ENCODE measurements at regions not wholly inside any gene's neighbourhood (a gene's known extent, or its start where the extent isn't known, plus 50 kb on each side); places are given as distances from the start of the nearest gene placed in this dataset.

DNA sequence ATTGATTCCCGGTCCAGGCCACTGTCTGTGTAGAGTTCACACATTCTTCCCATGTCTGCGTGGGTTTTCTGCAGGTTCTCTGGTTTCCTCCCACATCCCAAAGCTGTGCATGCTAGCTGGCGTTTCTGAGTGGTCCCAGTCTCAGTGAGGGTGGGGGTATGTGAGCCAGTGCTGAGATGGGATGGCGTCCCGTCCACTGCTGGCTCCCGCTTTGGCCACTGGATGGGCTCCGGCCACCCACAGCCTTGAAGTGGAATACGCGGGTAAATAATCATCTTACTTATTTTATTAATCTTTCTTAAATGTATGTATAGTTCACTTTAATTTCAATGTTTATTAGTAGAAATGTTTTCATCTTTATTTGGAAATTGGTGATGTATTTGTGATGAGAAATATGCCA, 343.5 kb upstream of the MANEA start (continued):
- TF ChIP-seq, protein P1, sequence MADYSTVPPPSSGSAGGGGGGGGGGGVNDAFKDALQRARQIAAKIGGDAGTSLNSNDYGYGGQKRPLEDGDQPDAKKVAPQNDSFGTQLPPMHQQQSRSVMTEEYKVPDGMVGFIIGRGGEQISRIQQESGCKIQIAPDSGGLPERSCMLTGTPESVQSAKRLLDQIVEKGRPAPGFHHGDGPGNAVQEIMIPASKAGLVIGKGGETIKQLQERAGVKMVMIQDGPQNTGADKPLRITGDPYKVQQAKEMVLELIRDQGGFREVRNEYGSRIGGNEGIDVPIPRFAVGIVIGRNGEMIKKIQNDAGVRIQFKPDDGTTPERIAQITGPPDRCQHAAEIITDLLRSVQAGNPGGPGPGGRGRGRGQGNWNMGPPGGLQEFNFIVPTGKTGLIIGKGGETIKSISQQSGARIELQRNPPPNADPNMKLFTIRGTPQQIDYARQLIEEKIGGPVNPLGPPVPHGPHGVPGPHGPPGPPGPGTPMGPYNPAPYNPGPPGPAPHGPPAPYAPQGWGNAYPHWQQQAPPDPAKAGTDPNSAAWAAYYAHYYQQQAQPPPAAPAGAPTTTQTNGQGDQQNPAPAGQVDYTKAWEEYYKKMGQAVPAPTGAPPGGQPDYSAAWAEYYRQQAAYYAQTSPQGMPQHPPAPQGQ (CRISPR knock-in tag; IDR thresholded peaks at IDR 0.05; ENCODE audit: borderline replicate concordance), result no peak
- TF ChIP-seq, protein P2, sequence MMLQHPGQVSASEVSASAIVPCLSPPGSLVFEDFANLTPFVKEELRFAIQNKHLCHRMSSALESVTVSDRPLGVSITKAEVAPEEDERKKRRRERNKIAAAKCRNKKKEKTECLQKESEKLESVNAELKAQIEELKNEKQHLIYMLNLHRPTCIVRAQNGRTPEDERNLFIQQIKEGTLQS (CRISPR knock-in tag; IDR thresholded peaks at IDR 0.05), result no peak
- TF ChIP-seq ZNF432 (CRISPR knock-in tag; IDR thresholded peaks at IDR 0.05; ENCODE audit: borderline replicate concordance), result no peak
- TF ChIP-seq SP140L (CRISPR knock-in tag; IDR thresholded peaks at IDR 0.05; ENCODE audit: borderline replicate concordance), result no peak

DNA sequence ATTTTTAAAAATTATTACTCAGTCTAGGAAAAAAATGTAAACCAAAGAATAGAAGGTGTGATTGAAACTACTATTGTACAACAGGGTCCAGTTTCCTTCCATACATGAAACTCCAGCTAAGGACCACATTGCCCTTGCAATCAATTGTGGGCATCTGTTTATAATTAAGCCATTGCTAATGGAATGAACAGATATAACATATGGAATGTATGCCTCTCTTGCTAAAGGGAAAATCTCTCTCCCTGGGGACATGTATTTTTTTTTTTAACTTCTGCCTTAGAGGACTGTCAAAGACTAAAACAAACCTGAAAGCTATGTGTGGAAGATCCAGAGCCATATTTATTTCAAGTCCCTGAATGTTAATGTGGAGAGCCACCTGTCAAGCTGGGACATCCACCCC, 336.8 kb upstream of the MANEA start:
- Histone ChIP-seq H3K9ac (ENCODE audit: insufficient read depth, low read depth, low read length) (no peak overlapping the region), H3K9me3 (ENCODE audit: low read length) (no peaks in the 10 kb centered on the region), H3K4me2 (ENCODE audit: low read depth, low read length) (no peak overlapping the region), H3K4me3 (replicated peaks in 1 of 3; ENCODE audit: insufficient read depth in 1 of 3, low read depth in 2 of 3, low read length in 3 of 3) (no peak overlapping the region), H3K36me3 (replicated peaks in 1 of 2; ENCODE audit: control insufficient read depth in 1 of 2, insufficient read depth in 2 of 2, low read length in 2 of 2) (no peaks in the 10 kb centered on the region), H4K20me1 (ENCODE audit: insufficient read depth, low read length) (no peaks in the 10 kb centered on the region), H3K27ac (ENCODE audit: extremely low read length, insufficient read depth, low read length) (no peak overlapping the region), H3K27me3 (ENCODE audit: control insufficient read depth in 1 of 2, insufficient read depth in 2 of 2, low read length in 2 of 2) (no peaks in the 10 kb centered on the region), H3K79me2 (ENCODE audit: insufficient read depth, low read length) (no peaks in the 10 kb centered on the region), H3K4me1 (ENCODE audit: insufficient read depth, low read length) (no peaks in the 10 kb centered on the region), H2AFZ (ENCODE audit: low read length) (no peak overlapping the region)
- BruUV-seq (replicated peaks), result no TSS peak
- ChIA-PET POLR2A (no interaction called here), CTCF (ENCODE audit: low intra/inter-chr PET ratio, low total read pairs) (no interaction called here)
- DNase-seq (ENCODE audit: low spot score) (no peak), ATAC-seq (no peak), FAIRE-seq (no peak)
- in situ Hi-C loops (cut with HindIII; ENCODE audit: extremely low pct_ligation_motif_present, low pct_unique_long_range_greater_than_20kb) (no loop called here), intact Hi-C loops (cut with micrococcal nuclease; ENCODE audit: unreplicated experiment) (no loop called here)
- no peak for TF ChIP-seq CHD4 (IDR thresholded peaks at IDR 0.05; ENCODE audit: borderline replicate concordance, low read length)
- no peak for TF ChIP-seq ELF4 (CRISPR knock-in tag; IDR thresholded peaks at IDR 0.05; ENCODE audit: borderline replicate concordance)
- TF ChIP-seq, protein P3, sequence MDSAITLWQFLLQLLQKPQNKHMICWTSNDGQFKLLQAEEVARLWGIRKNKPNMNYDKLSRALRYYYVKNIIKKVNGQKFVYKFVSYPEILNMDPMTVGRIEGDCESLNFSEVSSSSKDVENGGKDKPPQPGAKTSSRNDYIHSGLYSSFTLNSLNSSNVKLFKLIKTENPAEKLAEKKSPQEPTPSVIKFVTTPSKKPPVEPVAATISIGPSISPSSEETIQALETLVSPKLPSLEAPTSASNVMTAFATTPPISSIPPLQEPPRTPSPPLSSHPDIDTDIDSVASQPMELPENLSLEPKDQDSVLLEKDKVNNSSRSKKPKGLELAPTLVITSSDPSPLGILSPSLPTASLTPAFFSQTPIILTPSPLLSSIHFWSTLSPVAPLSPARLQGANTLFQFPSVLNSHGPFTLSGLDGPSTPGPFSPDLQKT (CRISPR knock-in tag; IDR thresholded peaks at IDR 0.05; ENCODE audit: borderline replicate concordance), result no peak
- TF ChIP-seq, protein P4, sequence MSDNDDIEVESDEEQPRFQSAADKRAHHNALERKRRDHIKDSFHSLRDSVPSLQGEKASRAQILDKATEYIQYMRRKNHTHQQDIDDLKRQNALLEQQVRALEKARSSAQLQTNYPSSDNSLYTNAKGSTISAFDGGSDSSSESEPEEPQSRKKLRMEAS (IDR thresholded peaks at IDR 0.05), result no peak
- no peak for TF ChIP-seq ZNF232 (CRISPR knock-in tag; IDR thresholded peaks at IDR 0.05; ENCODE audit: borderline replicate concordance)
- no peak for TF ChIP-seq ZSCAN31 (CRISPR knock-in tag; IDR thresholded peaks at IDR 0.05; ENCODE audit: low read depth)
- no peak for TF ChIP-seq ZBTB3 (CRISPR knock-in tag; IDR thresholded peaks at IDR 0.05; ENCODE audit: borderline replicate concordance, low read depth)
- TF ChIP-seq YEATS4 (CRISPR knock-in tag; IDR thresholded peaks at IDR 0.05; ENCODE audit: borderline replicate concordance), result no peak
